ENCODE measurements at regions not wholly inside any gene's neighbourhood (a gene's known extent, or its start where the extent isn't known, plus 50 kb on each side); places are given as distances from the start of the nearest gene placed in this dataset.

DNA sequence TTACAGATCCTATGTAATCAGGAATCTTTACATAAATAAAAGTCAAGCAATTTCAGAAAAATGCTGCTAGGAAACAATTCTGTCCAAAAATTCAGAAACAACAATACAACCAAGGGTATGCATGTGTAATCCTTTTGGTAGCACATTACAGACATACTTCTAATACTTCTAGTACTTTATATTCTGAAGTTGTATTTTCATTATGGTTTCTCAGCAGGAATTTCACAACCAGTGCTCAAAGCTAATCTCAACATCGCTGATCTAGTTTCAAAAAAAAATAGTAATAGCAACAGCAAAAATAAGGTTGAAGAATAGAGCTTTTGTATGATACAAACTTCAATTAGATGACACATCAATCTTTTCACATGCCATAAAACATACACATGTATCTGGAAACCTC is 545.2 kb downstream of the LTN1 start:
- no peaks in the 10 kb centered on the region for H3K36me3 ChIP-seq (ENCODE audit: control insufficient read depth, insufficient read depth, low read length)
- Mint-ChIP-seq H3K9me3 (no peaks in the 10 kb centered on the region), H3K27ac (no peak overlapping the region), H3K27me3 (ENCODE audit: insufficient read depth) (no peaks in the 10 kb centered on the region), H3K4me1 (no peaks in the 10 kb centered on the region), H3K4me3 (no peak overlapping the region), H3K36me3 (ENCODE audit: low read depth) (no peaks in the 10 kb centered on the region)
- no peak overlapping the region for H3K9ac ChIP-seq (ENCODE audit: extremely low read depth, low read length, poor library complexity, severe bottlenecking)
- H3K4me3 ChIP-seq (ENCODE audit: low read length): no peak overlapping the region
- WGBS, 2 experiments (ENCODE audit: insufficient coverage in 1 of 2, insufficient read length in 1 of 2): no CpG with 5 or more reads among the region's 1 CpG
- H3K4me1 ChIP-seq (ENCODE audit: control insufficient read depth, insufficient read depth, low read length): no peaks in the 10 kb centered on the region
- no peaks in the 10 kb centered on the region for H3K27me3 ChIP-seq (ENCODE audit: control insufficient read depth, insufficient read depth, low read length, poor library complexity, severe bottlenecking)
- TF ChIP-seq CTCF (conservative IDR thresholded peaks at IDR 0.05): no peak
- no peak for DNase-seq
- no peaks in the 10 kb centered on the region for H3K9me3 ChIP-seq (ENCODE audit: control insufficient read depth, low read length)
- H3K27ac ChIP-seq (ENCODE audit: low read depth, low read length): no peak overlapping the region

DNA sequence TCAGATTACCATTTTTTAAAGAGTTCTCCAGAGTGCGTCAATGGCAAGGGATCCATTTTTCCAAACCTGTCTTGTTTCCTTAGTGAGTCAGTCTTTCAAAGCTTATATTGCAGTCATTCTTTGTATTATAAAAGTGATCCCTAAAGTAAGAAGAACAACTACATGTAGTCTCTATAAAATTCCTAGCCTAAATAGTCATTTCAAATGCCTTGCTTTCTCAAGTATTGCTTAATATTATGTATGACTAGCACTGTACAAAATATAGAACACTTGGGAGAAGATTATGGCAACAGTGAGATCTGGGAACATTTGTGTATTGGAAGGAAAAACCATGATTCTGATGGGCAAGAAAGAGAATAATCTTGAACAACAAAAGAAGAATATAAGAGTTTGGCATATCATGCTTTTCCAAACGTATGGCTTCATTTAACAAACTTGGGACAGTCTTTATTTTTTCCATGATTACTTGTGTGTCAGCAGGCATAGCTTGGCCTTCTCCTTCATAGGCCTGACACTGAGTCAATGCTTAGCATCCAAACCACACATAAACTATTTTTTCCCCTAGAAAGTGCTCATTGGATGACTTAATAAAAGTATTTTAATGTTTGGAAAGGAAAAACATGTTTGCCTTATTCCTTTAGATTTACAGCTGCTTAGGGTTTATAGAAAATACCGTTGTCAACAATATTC is 547.4 kb downstream of the LTN1 start:
- H3K9me3 Mint-ChIP-seq: no peaks in the 10 kb centered on the region
- 91 to 92% methylated on average over 2 to 3 of the region's 3 CpGs for WGBS, 2 experiments (ENCODE audit: insufficient coverage in 1 of 2, insufficient read length in 1 of 2)
- no peak overlapping the region for H3K27ac ChIP-seq (ENCODE audit: low read depth, low read length)

GRCh38 chr21:28444557-28444956 is 548.1 kb downstream of the LTN1 start:
- Histone ChIP-seq H3K9ac (ENCODE audit: extremely low read depth, low read length, poor library complexity, severe bottlenecking) (no peak overlapping the region), H3K9me3 (ENCODE audit: control insufficient read depth, low read length) (no peaks in the 10 kb centered on the region), H3K27ac (ENCODE audit: low read depth, low read length) (no peak overlapping the region), H3K4me1 (ENCODE audit: control insufficient read depth, insufficient read depth, low read length) (no peaks in the 10 kb centered on the region), H3K4me3 (ENCODE audit: low read length) (no peak overlapping the region), H3K36me3 (ENCODE audit: control insufficient read depth, insufficient read depth, low read length) (no peaks in the 10 kb centered on the region), H3K27me3 (ENCODE audit: control insufficient read depth, insufficient read depth, low read length, poor library complexity, severe bottlenecking) (no peaks in the 10 kb centered on the region)
- no peak overlapping the region for H3K27ac Mint-ChIP-seq
- TF ChIP-seq CTCF (conservative IDR thresholded peaks at IDR 0.05): no peak
- H3K9me3 Mint-ChIP-seq: no peaks in the 10 kb centered on the region
- no peak overlapping the region for H3K4me3 Mint-ChIP-seq
- peaks cover 3% of the 10 kb centered on the region for H3K27me3 Mint-ChIP-seq (ENCODE audit: insufficient read depth)
- no peak for DNase-seq
- H3K4me1 Mint-ChIP-seq: no peaks in the 10 kb centered on the region
- H3K36me3 Mint-ChIP-seq (ENCODE audit: low read depth): no peaks in the 10 kb centered on the region

More for the DNA sequence above, 547.4 kb downstream of the LTN1 start:
- no peak for DNase-seq
- no peaks in the 10 kb centered on the region for H3K36me3 ChIP-seq (ENCODE audit: control insufficient read depth, insufficient read depth, low read length)
- H3K4me3 ChIP-seq (ENCODE audit: low read length): no peak overlapping the region
- Mint-ChIP-seq H3K4me3 (no peak overlapping the region), H3K4me1 (no peaks in the 10 kb centered on the region), H3K36me3 (ENCODE audit: low read depth) (no peaks in the 10 kb centered on the region), H3K27ac (no peak overlapping the region), H3K27me3 (ENCODE audit: insufficient read depth) (peaks cover 3% of the 10 kb centered on the region)
- H3K27me3 ChIP-seq (ENCODE audit: control insufficient read depth, insufficient read depth, low read length, poor library complexity, severe bottlenecking): no peaks in the 10 kb centered on the region
- no peaks in the 10 kb centered on the region for H3K4me1 ChIP-seq (ENCODE audit: control insufficient read depth, insufficient read depth, low read length)
- no peak for TF ChIP-seq CTCF (conservative IDR thresholded peaks at IDR 0.05)
- no peaks in the 10 kb centered on the region for H3K9me3 ChIP-seq (ENCODE audit: control insufficient read depth, low read length)
- H3K9ac ChIP-seq (ENCODE audit: extremely low read depth, low read length, poor library complexity, severe bottlenecking): no peak overlapping the region

Measured in endodermal cell (in vitro differentiated cells).